Cardiac muscle cell (in vitro differentiated cells and primary cell): ENCODE measurements at regions not wholly inside any gene's neighbourhood (a gene's known extent, or its start where the extent isn't known, plus 50 kb on each side); places are given as distances from the start of the nearest gene placed in this dataset.

Source experiments
- DNase-seq, 2 donors: peaks; one replicate each; pipeline versions ENCODE4 v3.0.0 to v3.0.0-alpha.2; 2010 to 2017; ENCODE audit warnings: low read depth in 1 of 2, low spot score in 1 of 2
- H3K27ac ChIP-seq: fragments of 200-600 bp; sonication (generic); 2 replicates; pipeline ENCODE4 v1.5.1; 2016
- H3K27me3 ChIP-seq: fragments of 200-600 bp; sonication (generic); 2 replicates; pipeline ENCODE4 v1.6.0; 2016; ENCODE audit warnings: control low read depth
- H3K36me3 ChIP-seq: fragments of 200-600 bp; sonication (generic); 2 replicates; pipeline ENCODE4 v1.5.1; 2016; ENCODE audit warnings: control low read depth
- H3K4me1 ChIP-seq: fragments of 200-600 bp; sonication (generic); 2 replicates; pipeline ENCODE4 v1.8.1; 2017; ENCODE audit warnings: low read depth, mild to moderate bottlenecking, mixed run types
- H3K4me3 ChIP-seq: fragments of 200-600 bp; sonication (generic); 2 replicates; pipeline ENCODE4 v1.5.1; 2016; ENCODE audit warnings: mild to moderate bottlenecking
- H3K9me3 ChIP-seq: fragments of 200-600 bp; sonication (generic); 2 replicates; pipeline ENCODE4 v1.5.1; 2017; ENCODE audit warnings: low read depth, mild to moderate bottlenecking, control low read depth
- CTCF ChIP-seq: IDR thresholded peaks from 2 replicates; pipeline ENCODE4 v1.5.1; 2012; ENCODE audit warnings: low read depth, mild to moderate bottlenecking, low read length

GRCh38 chr4:159526172-159526571, 423.3 kb downstream of the RAPGEF2 start:
- no peak for DNase-seq
- Histone ChIP-seq H3K27ac (no peak overlapping the region), H3K4me3 (no peak overlapping the region), H3K4me1 (no peaks in the 10 kb centered on the region), H3K27me3 (no peaks in the 10 kb centered on the region), H3K36me3 (no peaks in the 10 kb centered on the region), H3K9me3 (no peaks in the 10 kb centered on the region)
- no peak for TF ChIP-seq CTCF

- Histone ChIP-seq H3K9me3 (no peaks in the 10 kb centered on the region), H3K27me3 (no peaks in the 10 kb centered on the region), H3K36me3 (no peaks in the 10 kb centered on the region), H3K27ac (no peak overlapping the region), H3K4me1 (no peaks in the 10 kb centered on the region), H3K4me3 (no peak overlapping the region)
- TF ChIP-seq CTCF, result no peak
- DNase-seq, result no peak
Measured at GRCh38 chr4:159534655-159535054, 431.8 kb downstream of the RAPGEF2 start.

- no peak for TF ChIP-seq CTCF
Measured at GRCh38 chr4:159538556-159538955, 435.7 kb downstream of the RAPGEF2 start.

GRCh38 chr4:159540038-159540437, 437.2 kb downstream of the RAPGEF2 start:
- Histone ChIP-seq H3K4me3 (no peak overlapping the region), H3K4me1 (peaks cover 11% of the 10 kb centered on the region), H3K27me3 (no peaks in the 10 kb centered on the region), H3K9me3 (no peaks in the 10 kb centered on the region), H3K36me3 (no peaks in the 10 kb centered on the region), H3K27ac (no peak overlapping the region)
- TF ChIP-seq CTCF, result no peak
- DNase-seq, result peak in 1 of 2 donors; percentile 12

More at GRCh38 chr4:159538556-159538955, 435.7 kb downstream of the RAPGEF2 start:
- Histone ChIP-seq H3K36me3 (no peaks in the 10 kb centered on the region), H3K27me3 (no peaks in the 10 kb centered on the region), H3K4me1 (peaks cover 11% of the 10 kb centered on the region), H3K9me3 (no peaks in the 10 kb centered on the region), H3K27ac (no peak overlapping the region), H3K4me3 (no peak overlapping the region)
- no peak for DNase-seq

GRCh38 chr4:159540501-159540900, 437.6 kb downstream of the RAPGEF2 start:
- Histone ChIP-seq H3K27me3 (no peaks in the 10 kb centered on the region), H3K4me1 (peaks cover 11% of the 10 kb centered on the region), H3K9me3 (no peaks in the 10 kb centered on the region), H3K27ac (no peak overlapping the region), H3K36me3 (no peaks in the 10 kb centered on the region), H3K4me3 (no peak overlapping the region)
- no peak for TF ChIP-seq CTCF
- DNase-seq, result no peak

- H3K9me3 ChIP-seq, result no peaks in the 10 kb centered on the region
- no peak for TF ChIP-seq CTCF
- H3K4me1 ChIP-seq, result peaks cover 11% of the 10 kb centered on the region
Measured at GRCh38 chr4:159541143-159541542, 438.3 kb downstream of the RAPGEF2 start.

More at GRCh38 chr4:159541143-159541542, 438.3 kb downstream of the RAPGEF2 start:
- no peaks in the 10 kb centered on the region for H3K36me3 ChIP-seq
- no peak for DNase-seq
- no peak overlapping the region for H3K4me3 ChIP-seq
- no peaks in the 10 kb centered on the region for H3K27me3 ChIP-seq
- H3K27ac ChIP-seq, result no peak overlapping the region
